SK-N-SH (cell line): ENCODE measurements at regions not wholly inside any gene's neighbourhood (a gene's known extent, or its start where the extent isn't known, plus 50 kb on each side); places are given as distances from the start of the nearest gene placed in this dataset.

ENCODE experiments used
- CTCF ChIA-PET: fragments of 300-600, 350-600 bp; formaldehyde crosslinking; extraction: SDS; loops from one replicate; lab custom pipeline; 2021; lab: Yijun Ruan, JAX
- POLR2A ChIA-PET: fragments of 350-600 bp; sonication (Branson Sonifier 250); formaldehyde crosslinking; extraction: SDS; loops from one replicate; lab custom pipeline; 2020; ENCODE audit warnings: antibody characterized with exemption, inconsistent platforms; lab: Yijun Ruan, JAX
- DNase-seq: peaks from one replicate; pipeline ENCODE4 v3.0.0; 2012
- H2AFZ ChIP-seq: fragments of 200-600 bp; sonication (generic); 2 replicates; pipeline ENCODE4 v1.8.1; 2016; ENCODE audit warnings: antibody characterized with exemption, mild to moderate bottlenecking, low read depth
- H3F3A ChIP-seq: fragments of 200-600 bp; sonication (generic); replicated peaks from 2 replicates; pipeline ENCODE3; 2016; ENCODE audit warnings: antibody characterized with exemption, mild to moderate bottlenecking; ENCODE audit not compliant: insufficient read depth
- H3K27ac ChIP-seq, 2 experiments: fragments of 200-500 bp in 1 of 2; fragments of 200-600 bp in 1 of 2; sonication (Bioruptor generic) in 1 of 2; sonication (generic), shearing (Covaris generic) in 1 of 2; 2 replicates each; pipeline versions ENCODE4 v1.5.1 to v1.6.1; 2014 to 2016; ENCODE audit warnings: low read depth in 2 of 2, inconsistent platforms in 1 of 2, low read length in 1 of 2, mild to moderate bottlenecking in 1 of 2, mixed read lengths in 1 of 2
- H3K27me3 ChIP-seq: fragments of 200-600 bp; sonication (generic), shearing (Covaris generic); 2 replicates; pipeline ENCODE4 v1.6.1; 2016; ENCODE audit warnings: mixed run types; ENCODE audit not compliant: insufficient read depth
- H3K36me3 ChIP-seq, 2 experiments: fragments of 200-500 bp in 1 of 2; fragments of 200-600 bp in 1 of 2; sonication (Bioruptor generic) in 1 of 2; sonication (generic) in 1 of 2; replicated peaks in 1 of 2; 2 replicates each; pipeline versions ENCODE3 to v1.5.1; 2014 to 2016; ENCODE audit warnings: low read length in 1 of 2, mild to moderate bottlenecking in 1 of 2; ENCODE audit not compliant: insufficient read depth in 2 of 2, control insufficient read depth in 1 of 2
- H3K4me1 ChIP-seq, 2 experiments: fragments of 200-500 bp in 1 of 2; fragments of 200-600 bp in 1 of 2; sonication (Bioruptor generic) in 1 of 2; sonication (generic), shearing (Covaris generic) in 1 of 2; 2 replicates each; pipeline versions ENCODE4 v1.5.1 to v1.6.1; 2014 to 2016; ENCODE audit warnings: low read depth in 1 of 2, low read length in 1 of 2, mixed run types in 1 of 2; ENCODE audit not compliant: insufficient read depth in 2 of 2, control insufficient read depth in 1 of 2
- H3K4me2 ChIP-seq: fragments of 200-600 bp; sonication (generic), shearing (Covaris generic); 2 replicates; pipeline ENCODE4 v1.6.1; 2017; ENCODE audit warnings: mixed run types
- H3K4me3 ChIP-seq, 2 experiments: fragments of 200-500 bp in 1 of 2; fragments of 200-600 bp in 1 of 2; sonication (Bioruptor generic) in 1 of 2; sonication (generic), shearing (Covaris generic) in 1 of 2; 2 replicates each; pipeline versions ENCODE4 v1.5.1 to v1.8.1; 2014 to 2016; ENCODE audit warnings: low read depth in 2 of 2, inconsistent platforms in 1 of 2, low read length in 1 of 2, mild to moderate bottlenecking in 1 of 2, mixed read lengths in 1 of 2, moderate library complexity in 1 of 2
- H3K79me2 ChIP-seq: fragments of 200-600 bp; sonication (generic); 2 replicates; pipeline ENCODE4 v1.8.1; 2017; ENCODE audit warnings: mild to moderate bottlenecking; ENCODE audit not compliant: insufficient read depth
- H3K9ac ChIP-seq: fragments of 200-600 bp; sonication (generic); 2 replicates; pipeline ENCODE4 v1.6.1; 2017; ENCODE audit warnings: mixed run types
- H3K9me2 ChIP-seq: fragments of 200-600 bp; sonication (generic); 2 replicates; pipeline ENCODE4 v1.6.1; 2017; ENCODE audit warnings: mixed run types
- H3K9me3 ChIP-seq: fragments of 200-600 bp; sonication (generic); 2 replicates; pipeline ENCODE4 v1.6.1; 2017; ENCODE audit warnings: mixed run types, mild to moderate bottlenecking, moderate library complexity
- H4K20me1 ChIP-seq: fragments of 200-600 bp; sonication (generic); 2 replicates; pipeline ENCODE4 v1.6.1; 2017; ENCODE audit warnings: mild to moderate bottlenecking, mixed run types; ENCODE audit not compliant: insufficient read depth
- CHD2 ChIP-seq: fragments of 150-350 bp; IDR thresholded peaks from 2 replicates; pipeline ENCODE4 v1.6.1; 2018; ENCODE audit warnings: low read length; ENCODE audit not compliant: partially characterized antibody
- CTCF ChIP-seq: fragments of 200-600 bp; sonication (generic); IDR thresholded peaks from 2 replicates; pipeline ENCODE4 v1.6.1; 2017; ENCODE audit warnings: antibody characterized with exemption, mild to moderate bottlenecking, moderate library complexity
- ELF1 ChIP-seq: IDR thresholded peaks from 2 replicates; pipeline ENCODE4 v1.4.0; 2012
- EP300 ChIP-seq, 2 experiments: IDR thresholded peaks; 2 replicates each; pipeline versions ENCODE4 v1.4.0 to v1.6.1; 2012; ENCODE audit warnings: borderline replicate concordance in 1 of 2, low read depth in 1 of 2, low read length in 1 of 2
- EZH2phosphoT487 ChIP-seq: fragments of 200-600 bp; sonication (generic); IDR thresholded peaks from 2 replicates; pipeline ENCODE4 v1.6.1; 2017; ENCODE audit warnings: low read depth, mixed run types, mild to moderate bottlenecking, antibody characterized with exemption, moderate library complexity, borderline replicate concordance
- FOSL2 ChIP-seq: IDR thresholded peaks from 2 replicates; pipeline ENCODE4 v1.4.0; 2012; ENCODE audit warnings: low read depth, mild to moderate bottlenecking, moderate library complexity, borderline replicate concordance
- FOXM1 ChIP-seq: IDR thresholded peaks from 2 replicates; pipeline ENCODE4 v1.4.0; 2012; ENCODE audit warnings: low read depth, mild to moderate bottlenecking
- GABPA ChIP-seq: IDR thresholded peaks from 2 replicates; pipeline ENCODE4 v1.4.0; 2012; ENCODE audit warnings: low read depth, mild to moderate bottlenecking
- GATA2 ChIP-seq: sonication (generic); formaldehyde crosslinking; IDR thresholded peaks from 2 replicates; pipeline ENCODE4 v1.5.0; 2020; ENCODE audit warnings: mild to moderate bottlenecking, missing genetic modification reagents
- IRF3 ChIP-seq: fragments of 150-350 bp; IDR thresholded peaks from 2 replicates; pipeline ENCODE4 v1.6.1; 2016; ENCODE audit warnings: mild to moderate bottlenecking, low read depth, low read length
- JUND ChIP-seq: IDR thresholded peaks from 2 replicates; pipeline ENCODE4 v1.4.0; 2012
- MAX ChIP-seq: IDR thresholded peaks from 2 replicates; pipeline ENCODE4 v1.4.0; 2012; ENCODE audit warnings: low read depth
- MEF2A ChIP-seq: IDR thresholded peaks from 2 replicates; pipeline ENCODE4 v1.4.0; 2012; ENCODE audit warnings: low read depth, borderline replicate concordance
- NFIC ChIP-seq: IDR thresholded peaks from 2 replicates; pipeline ENCODE4 v1.4.0; 2012; ENCODE audit warnings: borderline replicate concordance
- NRF1 ChIP-seq: IDR thresholded peaks from 2 replicates; pipeline ENCODE4 v1.6.1; 2012; ENCODE audit warnings: low read depth, mild to moderate bottlenecking, low read length
- PBX3 ChIP-seq: IDR thresholded peaks from 2 replicates; pipeline ENCODE4; 2012
- POLR2AphosphoS5 ChIP-seq: IDR thresholded peaks from 2 replicates; pipeline ENCODE4 v1.6.1; 2012; ENCODE audit warnings: low read depth, low read length
- RAD21 ChIP-seq: IDR thresholded peaks from 2 replicates; pipeline ENCODE4 v1.6.1; 2012; ENCODE audit warnings: mild to moderate bottlenecking, low read length
- RCOR1 ChIP-seq: fragments of 150-350 bp; IDR thresholded peaks from 2 replicates; pipeline ENCODE4 v1.6.1; 2017; ENCODE audit warnings: antibody characterized with exemption, low read length
- RFX5 ChIP-seq: IDR thresholded peaks from 2 replicates; pipeline ENCODE4 v1.6.1; 2012; ENCODE audit warnings: mild to moderate bottlenecking, improper control_type of control experiment, low read length
- SIN3A ChIP-seq: IDR thresholded peaks from 2 replicates; pipeline ENCODE4 v1.6.1; 2012; ENCODE audit warnings: low read depth, mild to moderate bottlenecking, low read length, moderate library complexity, borderline replicate concordance
- SMC3 ChIP-seq: IDR thresholded peaks from 2 replicates; pipeline ENCODE4 v1.6.1; 2012; ENCODE audit warnings: low read depth, low read length, improper control_type of control experiment
- TAF1 ChIP-seq: IDR thresholded peaks from 2 replicates; pipeline ENCODE4 v1.6.1; 2012; ENCODE audit warnings: low read depth, mild to moderate bottlenecking, low read length, moderate library complexity, borderline replicate concordance
- TCF12 ChIP-seq: IDR thresholded peaks from 2 replicates; pipeline ENCODE4 v1.4.0; 2012
- TEAD4 ChIP-seq: IDR thresholded peaks from 2 replicates; pipeline ENCODE4 v1.4.0; 2012; ENCODE audit warnings: mild to moderate bottlenecking, borderline replicate concordance; ENCODE audit not compliant: insufficient read depth
- USF1 ChIP-seq: IDR thresholded peaks from 2 replicates; pipeline ENCODE4 v1.4.0; 2012; ENCODE audit warnings: low read depth, borderline replicate concordance
- USF2 ChIP-seq: fragments of 150-350 bp; IDR thresholded peaks from 2 replicates; pipeline ENCODE4 v1.6.1; 2017; ENCODE audit warnings: antibody characterized with exemption, low read length, low read depth, borderline replicate concordance
- YY1 ChIP-seq: IDR thresholded peaks from 2 replicates; pipeline ENCODE4 v1.4.0; 2012; ENCODE audit warnings: low read depth, mild to moderate bottlenecking
- WGBS: methylation state at CpG from one replicate; pipeline ENCODE4 v1.1.6; 2017; ENCODE audit warnings: low lambda C conversion rate; 5-methylcytosine and 5-hydroxymethylcytosine counted together

- Histone ChIP-seq H3K27ac (peak overlapping the region in 1 of 2 experiments; percentile 86; a peak in 3 of 4 replicates), H3K9ac (no peak overlapping the region), H3K36me3 (no peaks in the 10 kb centered on the region), H3K4me2 (no peak overlapping the region), H3K4me3 (no peak overlapping the region), H3K9me2 (no peaks in the 10 kb centered on the region), H3F3A (no peaks in the 10 kb centered on the region), H3K4me1 (peaks cover 9 to 22% of the 10 kb centered on the region in 2 experiments; a peak in 3 of 4 replicates), H3K9me3 (no peaks in the 10 kb centered on the region), H2AFZ (no peak overlapping the region), H3K27me3 (no peaks in the 10 kb centered on the region), H3K79me2 (no peaks in the 10 kb centered on the region), H4K20me1 (no peaks in the 10 kb centered on the region)
- ChIA-PET POLR2A (no interaction called here), CTCF (interaction anchor here (1.0 kb wide), 1 partner anchor 117 kb away, joined by 3 read pairs; the partner anchor contains the start of gene MACIR)
- 67% methylated on average over 1 of the region's 1 CpG for WGBS
- DNase-seq: no peak
- TF ChIP-seq TEAD4 (no peak), YY1 (no peak), TCF12 (peak; percentile 61), FOXM1 (no peak), TAF1 (no peak), EP300 (IDR thresholded peaks at IDR 0.05; ENCODE audit: borderline replicate concordance in 1 of 2, low read depth in 1 of 2, low read length in 1 of 2) (no peak), CHD2 (no peak), RFX5 (0 out of 2 replicates have a peak, but pooled peaks have one; percentile 48), PBX3 (no peak; the same call in 1 of the 2 replicates), MEF2A (no peak), SIN3A (no peak), FOSL2 (no peak), MAX (no peak), CTCF (no peak), GABPA (no peak), GATA2 (CRISPR knock-in tag) (no peak), ELF1 (no peak), USF1 (no peak), IRF3 (no peak), NFIC (peak; percentile 60; the same call in 1 of the 2 replicates), NRF1 (no peak), SMC3 (0 out of 2 replicates have a peak, but pooled peaks have one; percentile 2), POLR2AphosphoS5 (peak; percentile 30; the same call in 1 of the 2 replicates), RCOR1 (no peak), EZH2phosphoT487 (no peak), USF2 (no peak), RAD21 (no peak), JUND (no peak)
Observed at GRCh38 chr5:103375350-103375749, 116.8 kb downstream of the MACIR start.
